ENCODE measurements at regions not wholly inside any gene's neighbourhood (a gene's known extent, or its start where the extent isn't known, plus 50 kb on each side); places are given as distances from the start of the nearest gene placed in this dataset.

- no peak for TF ChIP-seq LCORL (IDR thresholded peaks at IDR 0.05)
- peak; percentile 86 for TF ChIP-seq LCORL (CRISPR knock-in tag; IDR thresholded peaks at IDR 0.05)
- TF ChIP-seq, protein P1, sequence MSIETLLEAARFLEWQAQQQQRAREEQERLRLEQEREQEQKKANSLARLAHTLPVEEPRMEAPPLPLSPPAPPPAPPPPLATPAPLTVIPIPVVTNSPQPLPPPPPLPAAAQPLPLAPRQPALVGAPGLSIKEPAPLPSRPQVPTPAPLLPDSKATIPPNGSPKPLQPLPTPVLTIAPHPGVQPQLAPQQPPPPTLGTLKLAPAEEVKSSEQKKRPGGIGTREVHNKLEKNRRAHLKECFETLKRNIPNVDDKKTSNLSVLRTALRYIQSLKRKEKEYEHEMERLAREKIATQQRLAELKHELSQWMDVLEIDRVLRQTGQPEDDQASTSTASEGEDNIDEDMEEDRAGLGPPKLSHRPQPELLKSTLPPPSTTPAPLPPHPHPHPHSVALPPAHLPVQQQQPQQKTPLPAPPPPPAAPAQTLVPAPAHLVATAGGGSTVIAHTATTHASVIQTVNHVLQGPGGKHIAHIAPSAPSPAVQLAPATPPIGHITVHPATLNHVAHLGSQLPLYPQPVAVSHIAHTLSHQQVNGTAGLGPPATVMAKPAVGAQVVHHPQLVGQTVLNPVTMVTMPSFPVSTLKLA (IDR thresholded peaks at IDR 0.05), result peak; percentile 85
- no peak; the same call in 1 of the 2 replicates for TF ChIP-seq ZNF382 (CRISPR knock-in tag; IDR thresholded peaks at IDR 0.05; ENCODE audit: borderline replicate concordance)
- TF ChIP-seq ZNF710 (CRISPR knock-in tag; IDR thresholded peaks at IDR 0.05; ENCODE audit: borderline replicate concordance), result no peak
- peak; percentile 74; the same call in 1 of the 2 replicates for TF ChIP-seq ZNF235 (CRISPR knock-in tag; IDR thresholded peaks at IDR 0.05; ENCODE audit: borderline replicate concordance)
- peak; percentile 87 for TF ChIP-seq ZNF280B (CRISPR knock-in tag; IDR thresholded peaks at IDR 0.05; ENCODE audit: borderline replicate concordance)
- TF ChIP-seq ZNF253 (CRISPR knock-in tag; IDR thresholded peaks at IDR 0.05; ENCODE audit: borderline replicate concordance), result peak; percentile 84
- peak; percentile 34 for TF ChIP-seq ZNF781 (CRISPR knock-in tag; IDR thresholded peaks at IDR 0.05; ENCODE audit: borderline replicate concordance, not compliant biosample characterization)
- no peak; the same call in 1 of the 2 replicates for TF ChIP-seq RBAK (CRISPR knock-in tag; IDR thresholded peaks at IDR 0.05)
- peak; percentile 55; the same call in 1 of the 2 replicates for TF ChIP-seq ZNF121 (CRISPR knock-in tag; IDR thresholded peaks at IDR 0.05)
- TF ChIP-seq ZNF431 (CRISPR knock-in tag; IDR thresholded peaks at IDR 0.05; ENCODE audit: borderline replicate concordance, low read depth), result peak; percentile 83; the same call in 1 of the 2 replicates
- TF ChIP-seq BRD4 (CRISPR knock-in tag; IDR thresholded peaks at IDR 0.05), result peak; percentile 82; the same call in 1 of the 2 replicates
- 0 out of 2 replicates have a peak, but pooled peaks have one; percentile 70 for TF ChIP-seq ZNF784 (CRISPR knock-in tag; IDR thresholded peaks at IDR 0.05; ENCODE audit: borderline replicate concordance)
- no peak; the same call in 1 of the 2 replicates for TF ChIP-seq ZNF430 (CRISPR knock-in tag; IDR thresholded peaks at IDR 0.05)
- TF ChIP-seq ZNF180 (CRISPR knock-in tag; IDR thresholded peaks at IDR 0.05; ENCODE audit: borderline replicate concordance, low read depth), result no peak
- peak; percentile 65 for TF ChIP-seq PHF8 (CRISPR knock-in tag; IDR thresholded peaks at IDR 0.05)
- no peak for TF ChIP-seq MED8 (CRISPR knock-in tag; IDR thresholded peaks at IDR 0.05; ENCODE audit: insufficient replicate concordance)
- TF ChIP-seq, protein P2, sequence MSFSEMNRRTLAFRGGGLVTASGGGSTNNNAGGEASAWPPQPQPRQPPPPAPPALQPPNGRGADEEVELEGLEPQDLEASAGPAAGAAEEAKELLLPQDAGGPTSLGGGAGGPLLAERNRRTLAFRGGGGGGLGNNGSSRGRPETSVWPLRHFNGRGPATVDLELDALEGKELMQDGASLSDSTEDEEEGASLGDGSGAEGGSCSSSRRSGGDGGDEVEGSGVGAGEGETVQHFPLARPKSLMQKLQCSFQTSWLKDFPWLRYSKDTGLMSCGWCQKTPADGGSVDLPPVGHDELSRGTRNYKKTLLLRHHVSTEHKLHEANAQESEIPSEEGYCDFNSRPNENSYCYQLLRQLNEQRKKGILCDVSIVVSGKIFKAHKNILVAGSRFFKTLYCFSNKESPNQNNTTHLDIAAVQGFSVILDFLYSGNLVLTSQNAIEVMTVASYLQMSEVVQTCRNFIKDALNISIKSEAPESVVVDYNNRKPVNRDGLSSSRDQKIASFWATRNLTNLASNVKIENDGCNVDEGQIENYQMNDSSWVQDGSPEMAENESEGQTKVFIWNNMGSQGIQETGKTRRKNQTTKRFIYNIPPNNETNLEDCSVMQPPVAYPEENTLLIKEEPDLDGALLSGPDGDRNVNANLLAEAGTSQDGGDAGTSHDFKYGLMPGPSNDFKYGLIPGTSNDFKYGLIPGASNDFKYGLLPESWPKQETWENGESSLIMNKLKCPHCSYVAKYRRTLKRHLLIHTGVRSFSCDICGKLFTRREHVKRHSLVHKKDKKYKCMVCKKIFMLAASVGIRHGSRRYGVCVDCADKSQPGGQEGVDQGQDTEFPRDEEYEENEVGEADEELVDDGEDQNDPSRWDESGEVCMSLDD (CRISPR knock-in tag; IDR thresholded peaks at IDR 0.05; ENCODE audit: borderline replicate concordance), result peak; percentile 97
- peak; percentile 56; the same call in 1 of the 2 replicates for TF ChIP-seq ZSCAN30 (CRISPR knock-in tag; IDR thresholded peaks at IDR 0.05)
Observed at GRCh38 chr2:64831134-64831976, 157.8 kb upstream of the SLC1A4 start (continued).

Measured in HepG2 (cell line).